Keratinocyte (primary cell): ENCODE measurements at regions not wholly inside any gene's neighbourhood (a gene's known extent, or its start where the extent isn't known, plus 50 kb on each side); places are given as distances from the start of the nearest gene placed in this dataset.
A peak's percentile ranks its signal among the peaks of the same experiment; 100 is the strongest.

Experiments used
- DNase-seq: peaks from one replicate; pipeline ENCODE4 v3.0.0-alpha.2; 2011; ENCODE audit warnings: low read depth, missing footprints, low spot score
- FAIRE-seq: peaks from 2 replicates; lab custom pipeline; 2011; peaks lifted over from hg19 to GRCh38; lab: Jason Lieb, UNC
- H2AFZ ChIP-seq: 2 replicates; pipeline ENCODE4 v1.6.0; 2012; ENCODE audit warnings: low read length, control low read depth, inconsistent platforms; ENCODE audit not compliant: control insufficient read depth
- H3K27ac ChIP-seq: 2 replicates; pipeline ENCODE4 v1.5.1; 2011; ENCODE audit warnings: low read length; ENCODE audit not compliant: control insufficient read depth, insufficient read depth
- H3K27me3 ChIP-seq: 3 replicates; pipeline ENCODE4 v1.6.0; 2011; ENCODE audit warnings: low read length; ENCODE audit not compliant: control insufficient read depth, insufficient read depth; ENCODE audit errors: extremely low read depth
- H3K36me3 ChIP-seq, 2 experiments: 2 replicates in 1 of 2; 3 replicates in 1 of 2; pipeline ENCODE4 v1.5.1; 2011; ENCODE audit warnings: low read length in 2 of 2, mild to moderate bottlenecking in 1 of 2; ENCODE audit not compliant: control insufficient read depth in 2 of 2, insufficient read depth in 2 of 2; ENCODE audit errors: extremely low read depth in 1 of 2
- H3K4me1 ChIP-seq: 3 replicates; pipeline ENCODE4 v1.5.1; 2011; ENCODE audit warnings: low read length; ENCODE audit not compliant: control insufficient read depth, insufficient read depth; ENCODE audit errors: extremely low read depth
- H3K4me2 ChIP-seq: 3 replicates; pipeline ENCODE4 v1.6.0; 2011; ENCODE audit warnings: low read depth, low read length; ENCODE audit not compliant: control insufficient read depth, insufficient read depth; ENCODE audit errors: extremely low read depth
- H3K4me3 ChIP-seq, 3 experiments: fragments of 200-600 bp in 1 of 3; sonication (generic) in 1 of 3; 2 replicates in 2 of 3; 3 replicates in 1 of 3; pipeline ENCODE4 v1.5.1; 2011 to 2016; ENCODE audit warnings: low read length in 3 of 3, mild to moderate bottlenecking in 3 of 3, control low read depth in 2 of 3, inconsistent platforms in 1 of 3, low read depth in 1 of 3, mixed read lengths in 1 of 3, mixed run types in 1 of 3, moderate library complexity in 1 of 3; ENCODE audit not compliant: control insufficient read depth in 2 of 3, insufficient read depth in 2 of 3; ENCODE audit errors: extremely low read depth in 1 of 3
- H3K79me2 ChIP-seq: 2 replicates; pipeline ENCODE4 v1.6.0; 2012; ENCODE audit warnings: low read length; ENCODE audit not compliant: control insufficient read depth, insufficient read depth
- H3K9ac ChIP-seq: 3 replicates; pipeline ENCODE4 v1.6.0; 2011; ENCODE audit warnings: low read length; ENCODE audit not compliant: control insufficient read depth, insufficient read depth; ENCODE audit errors: extremely low read depth
- H3K9me1 ChIP-seq: 3 replicates; pipeline ENCODE4 v1.6.0; 2011; ENCODE audit warnings: low read length; ENCODE audit not compliant: control insufficient read depth, insufficient read depth; ENCODE audit errors: extremely low read depth
- H3K9me3 ChIP-seq: 2 replicates; pipeline ENCODE4 v1.5.1; 2012; ENCODE audit warnings: low read depth, low read length; ENCODE audit not compliant: control insufficient read depth
- H4K20me1 ChIP-seq: 3 replicates; pipeline ENCODE4 v1.6.0; 2011; ENCODE audit warnings: low read length; ENCODE audit not compliant: control insufficient read depth, insufficient read depth; ENCODE audit errors: extremely low read depth
- CTCF ChIP-seq, 3 experiments: IDR thresholded peaks in 1 of 3; conservative IDR thresholded peaks in 1 of 3; optimal IDR thresholded peaks in 1 of 3; 2 replicates in 2 of 3; 3 replicates in 1 of 3; pipeline versions ENCODE3 to v1.5.1; 2011; ENCODE audit warnings: low read length in 3 of 3, mild to moderate bottlenecking in 3 of 3, moderate library complexity in 2 of 3, control low read depth in 1 of 3, inconsistent platforms in 1 of 3; ENCODE audit not compliant: insufficient read depth in 2 of 3; ENCODE audit errors: extremely low read depth in 1 of 3
- EZH2 ChIP-seq: IDR thresholded peaks from one replicate; pipeline ENCODE4 v1.6.1; 2012; ENCODE audit warnings: inconsistent platforms, mild to moderate bottlenecking, low read length, moderate library complexity
- dilution Hi-C: fragments of 300-500 bp; cut with MboI; formaldehyde crosslinking; loops from one replicate; pipeline ENCODE4 v1.7.0; 2020; ENCODE audit warnings: low sequenced_read_pairs; ENCODE audit not compliant: extremely low pct_ligation_motif_present

- no peak overlapping the region for H3K4me3 ChIP-seq
- FAIRE-seq (peak; percentile 48), DNase-seq (peak; percentile 19)
- peaks cover 14% of the 10 kb centered on the region for H3K4me1 ChIP-seq
- H3K79me2 ChIP-seq: no peaks in the 10 kb centered on the region
- H3K27me3 ChIP-seq: no peaks in the 10 kb centered on the region
- dilution Hi-C loops: no loop called here
- no peaks in the 10 kb centered on the region for H3K9me3 ChIP-seq
- H3K9me1 ChIP-seq: no peaks in the 10 kb centered on the region
- H2AFZ ChIP-seq: no peak overlapping the region
- no peak overlapping the region for H3K27ac ChIP-seq
- H4K20me1 ChIP-seq: no peaks in the 10 kb centered on the region
- peak overlapping the region; percentile 29 for H3K4me2 ChIP-seq
- H3K36me3 ChIP-seq: no peaks in the 10 kb centered on the region
- H3K9ac ChIP-seq: no peak overlapping the region
- TF ChIP-seq CTCF (optimal IDR thresholded peaks at IDR 0.05 in 1 of 3, IDR thresholded peaks at IDR 0.05 in 1 of 3, conservative IDR thresholded peaks at IDR 0.05 in 1 of 3; ENCODE audit: extremely low read depth in 1 of 3, insufficient read depth in 2 of 3, low read length in 3 of 3) (no peak), EZH2 (no peak)
Observed at GRCh38 chr2:8307606-8308180, 374.2 kb upstream of the ID2 start.

GRCh38 chr2:8309131-8309530, 372.7 kb upstream of the ID2 start:
- no peak for FAIRE-seq
- TF ChIP-seq EZH2: no peak
- no peak for TF ChIP-seq CTCF (optimal IDR thresholded peaks at IDR 0.05 in 1 of 3, IDR thresholded peaks at IDR 0.05 in 1 of 3, conservative IDR thresholded peaks at IDR 0.05 in 1 of 3; ENCODE audit: extremely low read depth in 1 of 3, insufficient read depth in 2 of 3, low read length in 3 of 3)
- dilution Hi-C loops: no loop called here

More at GRCh38 chr2:8309131-8309530, 372.7 kb upstream of the ID2 start:
- H2AFZ ChIP-seq: no peak overlapping the region
- H4K20me1 ChIP-seq: no peaks in the 10 kb centered on the region
- DNase-seq: no peak
- no peak overlapping the region for H3K4me3 ChIP-seq
- H3K27me3 ChIP-seq: no peaks in the 10 kb centered on the region
- H3K9me3 ChIP-seq: no peaks in the 10 kb centered on the region
- no peak overlapping the region for H3K4me2 ChIP-seq
- H3K79me2 ChIP-seq: no peaks in the 10 kb centered on the region
- no peak overlapping the region for H3K27ac ChIP-seq
- H3K4me1 ChIP-seq: peaks cover 20% of the 10 kb centered on the region
- H3K36me3 ChIP-seq: no peaks in the 10 kb centered on the region
- H3K9ac ChIP-seq: no peak overlapping the region
- no peaks in the 10 kb centered on the region for H3K9me1 ChIP-seq
